NAMALWA (cell line): ENCODE measurements at regions not wholly inside any gene's neighbourhood (a gene's known extent, or its start where the extent isn't known, plus 50 kb on each side); places are given as distances from the start of the nearest gene placed in this dataset.
A peak's percentile ranks its signal among the peaks of the same experiment; 100 is the strongest.

Source experiments
- DNase-seq: peaks from one replicate; pipeline ENCODE4 v3.0.0-alpha.2; 2015; ENCODE audit warnings: low spot score

GRCh38 chr5:54927097-54927746, 58.2 kb downstream of the ESM1 start:
- DNase-seq = no peak

GRCh38 chr5:54924487-54924886, 60.9 kb downstream of the ESM1 start:
- no peak for DNase-seq

GRCh38 chr5:54917323-54917722, 68.1 kb downstream of the ESM1 start:
- no peak for DNase-seq

GRCh38 chr5:54915466-54916027, 69.8 kb downstream of the ESM1 start:
- DNase-seq = no peak

- DNase-seq = no peak
Measured at GRCh38 chr5:54912021-54912420, 73.4 kb downstream of the ESM1 start.

- DNase-seq = no peak
Measured at GRCh38 chr5:54909911-54910870, 75.2 kb downstream of the ESM1 start.

- DNase-seq = no peak
Measured at GRCh38 chr5:54908774-54909525, 76.4 kb downstream of the ESM1 start.

- peak; percentile 53 for DNase-seq
Measured at GRCh38 chr5:54905942-54906537, 79.4 kb downstream of the ESM1 start.

GRCh38 chr5:54905246-54905795, 80.1 kb downstream of the ESM1 start:
- DNase-seq = no peak

- DNase-seq = no peak
Measured at GRCh38 chr5:54904425-54904824, 81.0 kb downstream of the ESM1 start.

GRCh38 chr5:54902791-54903473, 82.5 kb downstream of the ESM1 start:
- DNase-seq = peak; percentile 77

- DNase-seq = no peak
Measured at GRCh38 chr5:54900984-54901725, 84.2 kb downstream of the ESM1 start.

GRCh38 chr5:54897001-54897400, 88.4 kb downstream of the ESM1 start:
- no peak for DNase-seq

- DNase-seq = peak; percentile 13
Measured at GRCh38 chr5:54895816-54896341, 89.5 kb downstream of the ESM1 start.

- no peak for DNase-seq
Measured at GRCh38 chr5:54894957-54895815, 90.2 kb downstream of the ESM1 start.

GRCh38 chr5:54889826-54890225, 95.6 kb downstream of the ESM1 start:
- DNase-seq = no peak

GRCh38 chr5:54887663-54888062, 97.7 kb downstream of the ESM1 start:
- no peak for DNase-seq

- no peak for DNase-seq
Measured at GRCh38 chr5:54886866-54887265, 98.5 kb downstream of the ESM1 start.

- no peak for DNase-seq
Measured at GRCh38 chr5:54885636-54886035, 99.8 kb downstream of the ESM1 start.
